HG03066 (cell line): ENCODE measurements at regions not wholly inside any gene's neighbourhood (a gene's known extent, or its start where the extent isn't known, plus 50 kb on each side); places are given as distances from the start of the nearest gene placed in this dataset.

Experiments
- ATAC-seq: cut with Tn5 transposase; IDR thresholded peaks from one replicate; pipeline ENCODE4 v1.9.1; 2021; ENCODE audit warnings: low read depth; ENCODE audit not compliant: unreplicated experiment

- ATAC-seq: no peak
These were observed 147.8 kb upstream of the ATP1B1 start for GRCh38 chr1:168958562-168959289.

- no peak for ATAC-seq
These were observed 147.1 kb upstream of the ATP1B1 start for GRCh38 chr1:168959382-168959781.

GRCh38 chr1:168960114-168960513, 146.4 kb upstream of the ATP1B1 start:
- no peak for ATAC-seq

DNA sequence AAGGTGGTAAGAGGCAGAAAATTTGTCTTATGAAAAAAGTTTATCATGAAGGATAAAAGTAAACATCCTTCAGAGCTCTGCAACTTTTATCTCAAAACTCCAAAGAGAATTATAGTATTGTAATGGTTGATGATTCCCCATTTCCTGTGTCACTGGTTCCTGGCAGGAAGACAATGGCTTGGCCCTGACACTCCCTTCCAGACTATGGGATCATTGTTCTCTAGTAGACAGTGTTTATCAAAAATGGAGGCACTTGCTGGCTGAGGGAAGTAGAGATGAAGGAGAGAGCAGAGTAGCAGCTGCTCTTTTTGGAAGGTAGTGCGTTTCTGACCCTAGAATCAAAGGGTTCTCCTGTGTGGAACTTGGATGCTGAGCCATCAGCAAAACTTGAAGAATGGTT, 145.9 kb upstream of the ATP1B1 start:
- no peak for ATAC-seq

DNA sequence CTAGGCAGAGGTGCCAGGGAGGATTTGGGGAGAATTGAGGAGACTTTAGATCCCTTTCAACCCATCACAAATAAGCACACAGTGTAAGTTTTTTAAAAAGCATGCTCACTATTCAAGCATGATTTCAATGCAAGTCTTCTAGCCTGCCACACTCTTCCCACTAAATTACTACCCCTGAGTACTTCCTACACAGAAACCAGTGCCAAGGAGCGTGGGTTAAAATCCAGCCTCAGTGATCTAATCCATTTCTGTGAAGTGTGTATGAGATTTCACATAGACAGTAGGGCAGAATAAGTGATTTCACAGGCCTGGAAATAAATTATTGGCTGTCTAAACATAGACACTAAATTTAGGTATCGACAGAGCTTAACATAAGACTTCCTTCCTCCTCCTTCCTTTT, 142.9 kb upstream of the ATP1B1 start:
- no peak for ATAC-seq

DNA sequence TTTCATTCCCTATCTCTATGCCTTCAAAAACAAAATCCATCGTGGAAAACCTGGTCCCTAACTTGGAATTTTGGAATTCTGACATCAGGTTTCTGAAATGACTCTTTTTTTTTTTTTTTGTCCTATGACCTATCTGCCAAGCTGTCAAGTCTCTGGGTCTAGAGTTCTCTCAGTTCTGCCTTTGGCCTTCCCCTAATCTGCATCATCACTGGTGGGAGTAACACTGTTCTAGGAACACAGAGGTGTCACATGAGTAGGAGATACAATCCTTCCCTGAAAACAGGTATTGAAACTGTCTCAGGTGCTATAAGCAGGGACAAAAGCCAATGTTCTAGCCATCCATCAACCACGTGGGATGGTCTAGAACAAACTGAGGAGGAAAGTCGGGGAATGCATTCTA, 142.0 kb upstream of the ATP1B1 start:
- no peak for ATAC-seq

- no peak for ATAC-seq
These were observed 140.3 kb upstream of the ATP1B1 start for GRCh38 chr1:168966217-168966616.

DNA sequence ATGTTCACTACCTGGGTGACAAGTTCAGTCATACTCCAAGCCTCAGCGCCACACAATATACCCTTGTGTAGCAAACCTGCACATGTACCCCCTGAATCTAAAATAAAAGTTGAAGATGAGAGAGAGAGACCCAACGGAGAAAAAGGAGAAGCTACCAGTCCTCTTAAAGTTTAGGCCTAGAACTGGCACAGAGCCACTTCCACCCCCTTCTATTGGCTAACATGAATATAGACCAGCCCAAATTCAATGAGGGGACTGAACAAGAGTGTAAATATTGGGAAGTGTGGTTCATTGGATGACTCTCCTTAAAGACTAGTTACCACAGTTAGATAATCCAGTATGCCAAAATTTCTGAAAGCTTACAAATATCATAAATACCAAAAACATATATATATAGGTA, 139.9 kb upstream of the ATP1B1 start:
- no peak for ATAC-seq

GRCh38 chr1:168970926-168971659, 135.4 kb upstream of the ATP1B1 start:
- no peak for ATAC-seq

GRCh38 chr1:168972225-168972624, 134.3 kb upstream of the ATP1B1 start:
- ATAC-seq: no peak

GRCh38 chr1:168972887-168973286, 133.6 kb upstream of the ATP1B1 start:
- ATAC-seq: no peak

DNA sequence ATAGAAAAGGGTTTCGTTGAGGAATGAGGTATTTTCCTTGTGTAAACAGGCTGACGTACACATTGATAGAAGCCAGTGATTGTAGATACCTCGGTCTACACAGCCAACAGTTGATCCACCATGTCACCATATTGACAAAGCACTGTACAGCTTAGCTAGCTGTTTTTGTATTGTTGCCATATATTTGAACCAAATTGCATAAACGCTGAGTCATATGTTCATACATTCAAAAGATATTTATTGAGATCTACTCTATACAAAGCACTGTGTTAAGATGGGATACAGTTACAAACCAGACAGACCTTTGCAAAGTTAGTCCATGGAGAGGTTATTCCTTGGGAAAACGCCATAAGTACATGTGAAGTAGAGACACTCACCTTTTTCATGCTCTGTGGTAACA, 132.4 kb upstream of the ATP1B1 start:
- ATAC-seq: no peak

GRCh38 chr1:168974611-168975010, 131.9 kb upstream of the ATP1B1 start:
- ATAC-seq: no peak

DNA sequence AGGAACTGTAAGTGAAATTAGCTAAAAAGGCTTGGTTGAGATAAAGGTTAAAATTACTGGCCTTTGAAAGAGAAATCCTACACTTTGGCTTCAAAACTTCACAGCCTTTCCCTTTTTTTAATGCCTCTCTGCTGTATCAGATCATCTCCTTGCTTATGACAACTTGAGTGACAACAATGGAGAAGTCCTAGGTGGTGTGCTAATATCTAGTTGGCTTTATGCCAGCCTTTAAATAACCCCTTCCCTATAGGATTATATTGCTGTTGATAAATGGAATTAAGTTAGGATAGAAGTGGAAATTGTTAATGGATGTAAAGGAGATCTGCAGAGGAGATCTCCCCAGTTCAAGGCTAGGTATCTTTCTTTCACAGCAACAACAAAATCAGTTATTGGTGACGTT, 130.2 kb upstream of the ATP1B1 start:
- no peak for ATAC-seq

GRCh38 chr1:168977618-168978017, 128.9 kb upstream of the ATP1B1 start:
- ATAC-seq: no peak

DNA sequence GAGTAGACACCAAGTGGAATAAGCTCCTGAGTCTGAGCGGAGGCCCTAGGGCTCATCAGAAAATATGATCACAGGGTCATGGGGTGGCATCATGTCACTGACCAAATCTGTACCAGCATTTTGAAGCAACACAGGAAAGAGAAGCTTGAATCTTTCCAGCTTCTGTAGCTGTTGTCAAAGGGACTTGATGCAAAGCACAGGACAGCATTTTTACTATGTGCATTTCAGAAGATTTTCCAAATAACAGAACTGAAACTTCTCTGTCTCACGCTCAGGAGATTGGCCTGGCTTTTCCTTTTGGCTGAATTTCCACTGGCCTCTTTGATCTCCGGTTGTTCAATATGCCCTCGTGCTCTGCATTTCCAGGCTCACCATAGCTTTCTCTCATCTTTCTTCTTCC, 127.2 kb upstream of the ATP1B1 start:
- ATAC-seq: no peak

GRCh38 chr1:168980180-168980579, 126.3 kb upstream of the ATP1B1 start:
- no peak for ATAC-seq

GRCh38 chr1:168980656-168981055, 125.8 kb upstream of the ATP1B1 start:
- no peak for ATAC-seq

DNA sequence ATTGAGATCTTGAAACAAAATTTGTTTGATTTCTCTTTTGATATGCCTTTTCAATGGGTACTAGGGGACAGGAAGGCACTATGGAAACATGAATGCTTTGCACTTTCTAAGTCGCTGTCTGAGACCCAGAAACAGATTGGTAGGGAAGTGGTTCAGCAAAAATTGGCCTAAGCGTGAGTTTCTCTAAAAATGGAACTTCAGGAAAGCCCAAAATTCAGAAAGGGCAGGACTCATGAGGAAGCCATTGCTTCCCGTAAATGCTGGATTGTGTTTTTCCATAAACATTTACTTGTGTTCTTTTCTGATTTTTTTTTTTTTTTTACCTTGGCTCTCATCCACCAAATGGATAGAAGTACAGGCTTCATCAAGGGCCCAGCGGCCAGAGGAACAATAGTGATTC, 123.7 kb upstream of the ATP1B1 start:
- ATAC-seq: no peak

DNA sequence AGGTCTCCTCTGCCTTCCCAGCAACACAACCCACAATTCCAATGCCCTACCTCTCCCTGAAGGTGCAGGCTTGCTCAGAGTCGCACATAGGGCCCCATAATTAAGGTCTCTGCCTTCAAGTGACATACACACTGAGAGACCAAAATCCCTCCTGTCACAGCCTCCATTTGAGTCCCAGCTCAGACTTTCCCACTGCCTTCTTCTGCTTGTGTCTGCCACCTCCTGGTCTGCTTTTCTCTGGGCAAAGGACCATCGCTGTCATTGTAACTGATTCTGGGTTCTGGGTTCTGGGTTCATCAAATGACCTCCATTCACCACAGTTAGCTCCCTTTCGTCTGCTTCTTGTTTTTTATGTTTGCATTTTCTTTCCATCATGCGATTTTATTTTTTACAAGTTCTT, 119.2 kb upstream of the ATP1B1 start:
- ATAC-seq: no peak

- no peak for ATAC-seq
These were observed 118.6 kb upstream of the ATP1B1 start for GRCh38 chr1:168987923-168988322.

- ATAC-seq: no peak
These were observed 116.5 kb upstream of the ATP1B1 start for GRCh38 chr1:168989985-168990384.
